Gastrocnemius medialis (tissue), 4 donors: ENCODE measurements at regions not wholly inside any gene's neighbourhood (a gene's known extent, or its start where the extent isn't known, plus 50 kb on each side); places are given as distances from the start of the nearest gene placed in this dataset.

ENCODE experiments used
- POLR2A ChIP-seq, 2 donors: fragments of 450-650 bp; IDR thresholded peaks; one replicate each; pipeline ENCODE4 v1.6.1; 2017; ENCODE audit warnings: antibody characterized with exemption in 2 of 2, mild to moderate bottlenecking in 2 of 2, moderate library complexity in 2 of 2
- TF ChIP-seq, protein P1 (sequence below), 5 experiments: fragments of 450-650 bp in 3 of 5; fragments of 200-600 bp in 2 of 5; sonication (generic) in 2 of 5; IDR thresholded peaks in 4 of 5; conservative IDR thresholded peaks in 1 of 5; 1 replicate in 4 of 5; 2 replicates in 1 of 5; pipeline ENCODE4 v1.5.1; 2016 to 2019; ENCODE audit warnings: antibody characterized with exemption in 5 of 5, mild to moderate bottlenecking in 3 of 5, moderate library complexity in 3 of 5

GRCh38 chr12:77226368-77226767 is 161.0 kb upstream of the E2F7 start:
- TF ChIP-seq, protein P1, sequence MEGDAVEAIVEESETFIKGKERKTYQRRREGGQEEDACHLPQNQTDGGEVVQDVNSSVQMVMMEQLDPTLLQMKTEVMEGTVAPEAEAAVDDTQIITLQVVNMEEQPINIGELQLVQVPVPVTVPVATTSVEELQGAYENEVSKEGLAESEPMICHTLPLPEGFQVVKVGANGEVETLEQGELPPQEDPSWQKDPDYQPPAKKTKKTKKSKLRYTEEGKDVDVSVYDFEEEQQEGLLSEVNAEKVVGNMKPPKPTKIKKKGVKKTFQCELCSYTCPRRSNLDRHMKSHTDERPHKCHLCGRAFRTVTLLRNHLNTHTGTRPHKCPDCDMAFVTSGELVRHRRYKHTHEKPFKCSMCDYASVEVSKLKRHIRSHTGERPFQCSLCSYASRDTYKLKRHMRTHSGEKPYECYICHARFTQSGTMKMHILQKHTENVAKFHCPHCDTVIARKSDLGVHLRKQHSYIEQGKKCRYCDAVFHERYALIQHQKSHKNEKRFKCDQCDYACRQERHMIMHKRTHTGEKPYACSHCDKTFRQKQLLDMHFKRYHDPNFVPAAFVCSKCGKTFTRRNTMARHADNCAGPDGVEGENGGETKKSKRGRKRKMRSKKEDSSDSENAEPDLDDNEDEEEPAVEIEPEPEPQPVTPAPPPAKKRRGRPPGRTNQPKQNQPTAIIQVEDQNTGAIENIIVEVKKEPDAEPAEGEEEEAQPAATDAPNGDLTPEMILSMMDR (IDR thresholded peaks at IDR 0.05 in 4 of 5, conservative IDR thresholded peaks at IDR 0.05 in 1 of 5): no peak
- no peak for TF ChIP-seq POLR2A (IDR thresholded peaks at IDR 0.05)
